GM12878 (cell line): ENCODE measurements at regions not wholly inside any gene's neighbourhood (a gene's known extent, or its start where the extent isn't known, plus 50 kb on each side); places are given as distances from the start of the nearest gene placed in this dataset.

Experiments
- ATAC-seq: fragments of 200-7000 bp; cut with Tn5 transposase; 3 replicates; pipeline ENCODE4 v1.9.1; 2020; ENCODE audit warnings: mild to moderate bottlenecking, moderate library complexity
- BruUV-seq: library from RNA; stranded (reverse); fragments of 400-500 nt; replicated peaks from 2 replicates; lab custom pipeline; 2021; lab: Mats Ljungman, UMichigan
- CTCF ChIA-PET: fragments of 300-600 bp; sonication (Branson Sonifier 250); formaldehyde crosslinking; extraction: SDS; loops from one replicate; lab custom pipeline; 2021; ENCODE audit warnings: inconsistent platforms; lab: Yijun Ruan, JAX
- POLR2A ChIA-PET: fragments of 350-600 bp; formaldehyde crosslinking; extraction: SDS; loops from one replicate; lab custom pipeline; 2021; ENCODE audit warnings: inconsistent platforms; lab: Charles Lee
- RAD21 ChIA-PET: fragments of 300-600 bp; sonication (Branson Sonifier 250); formaldehyde crosslinking; loops from one replicate; lab custom pipeline; 2023; ENCODE audit warnings: antibody characterized with exemption; ENCODE audit not compliant: unreplicated experiment; lab: Charles Lee
- SMC1A ChIA-PET: fragments of 300-600 bp; sonication (Branson Sonifier 250); formaldehyde crosslinking; loops from one replicate; lab custom pipeline; 2023; ENCODE audit not compliant: unreplicated experiment, uncharacterized antibody; lab: Charles Lee
- DNase-seq: peaks from one replicate; pipeline ENCODE4 v3.0.0-alpha.2; 2011; ENCODE audit warnings: low read depth, low spot score
- FAIRE-seq: peaks from 3 replicates; lab custom pipeline; 2011; peaks lifted over from hg19 to GRCh38; lab: Jason Lieb, UNC
- H2AFZ ChIP-seq: 2 replicates; pipeline ENCODE4 v1.6.0; 2011; ENCODE audit warnings: low read depth, low read length, control low read depth; ENCODE audit not compliant: control insufficient read depth
- H3K27ac ChIP-seq: 2 replicates; pipeline ENCODE4 v1.5.1; 2011; ENCODE audit warnings: control low read depth; ENCODE audit not compliant: control insufficient read depth, insufficient read depth
- H3K27me3 ChIP-seq, 2 experiments: replicated peaks in 1 of 2; 2 replicates each; pipeline versions ENCODE4 v1.6.0 to v1.6.1; 2011; ENCODE audit warnings: low read length in 1 of 2; ENCODE audit not compliant: control insufficient read depth in 2 of 2, insufficient read depth in 2 of 2
- H3K36me3 ChIP-seq, 2 experiments: 2 replicates each; pipeline ENCODE4 v1.5.1; 2011; ENCODE audit warnings: low read length in 1 of 2; ENCODE audit not compliant: control insufficient read depth in 2 of 2, insufficient read depth in 2 of 2
- H3K4me1 ChIP-seq: 2 replicates; pipeline ENCODE4 v1.6.1; 2011; ENCODE audit warnings: mild to moderate bottlenecking, low read length, moderate library complexity, mixed read lengths; ENCODE audit not compliant: control insufficient read depth, insufficient read depth
- H3K4me2 ChIP-seq: 2 replicates; pipeline ENCODE4 v1.6.0; 2011; ENCODE audit warnings: control low read depth; ENCODE audit not compliant: control insufficient read depth, insufficient read depth
- H3K4me3 ChIP-seq: fragments of 200-600 bp; sonication (generic); 2 replicates; pipeline ENCODE4 v1.5.1; 2016
- H3K79me2 ChIP-seq: 2 replicates; pipeline ENCODE4 v1.6.0; 2011; ENCODE audit warnings: low read length; ENCODE audit not compliant: control insufficient read depth, insufficient read depth
- H3K9ac ChIP-seq: 2 replicates; pipeline ENCODE4 v1.8.0; 2011; ENCODE audit warnings: low read length, control low read depth, mixed read lengths; ENCODE audit not compliant: control insufficient read depth, insufficient read depth
- H3K9me3 ChIP-seq: replicated peaks from 3 replicates; pipeline ENCODE4 v1.5.1; 2011; ENCODE audit warnings: mild to moderate bottlenecking, low read length; ENCODE audit not compliant: control insufficient read depth, insufficient read depth
- H4K20me1 ChIP-seq: 2 replicates; pipeline ENCODE4 v1.6.0; 2011; ENCODE audit not compliant: control insufficient read depth, insufficient read depth
- MTA3 ChIP-seq: IDR thresholded peaks from 2 replicates; pipeline ENCODE4 v1.6.1; 2012; ENCODE audit warnings: low read length, inconsistent platforms, borderline replicate concordance
- NFYB ChIP-seq: IDR thresholded peaks from 2 replicates; pipeline ENCODE4 v1.6.1; 2011; ENCODE audit warnings: low read depth, mild to moderate bottlenecking, low read length, improper control_type of control experiment, moderate library complexity; ENCODE audit not compliant: insufficient read depth
- PAX8 ChIP-seq: fragments of 450-650 bp; IDR thresholded peaks from 2 replicates; pipeline ENCODE4 v1.6.1; 2017; ENCODE audit warnings: mild to moderate bottlenecking, moderate library complexity
- SIX5 ChIP-seq: IDR thresholded peaks from 2 replicates; pipeline ENCODE4 v1.6.1; 2011; ENCODE audit warnings: mild to moderate bottlenecking, low read depth, low read length, moderate library complexity; ENCODE audit not compliant: severe bottlenecking
- SMAD5 ChIP-seq: IDR thresholded peaks from 2 replicates; pipeline ENCODE4 v1.6.1; 2016; ENCODE audit warnings: antibody characterized with exemption, low read depth
- SMC3 ChIP-seq: IDR thresholded peaks from 2 replicates; pipeline ENCODE4 v1.6.1; 2011; ENCODE audit warnings: low read length, improper control_type of control experiment, borderline replicate concordance
- SUZ12 ChIP-seq: fragments of 200-600 bp; sonication (generic); IDR thresholded peaks from one replicate; pipeline ENCODE4 v1.6.1; 2018; ENCODE audit warnings: antibody characterized with exemption, mild to moderate bottlenecking; ENCODE audit not compliant: unreplicated experiment
- TARDBP ChIP-seq: IDR thresholded peaks from 2 replicates; pipeline ENCODE4 v1.6.1; 2016; ENCODE audit warnings: borderline replicate concordance
- WGBS: methylation state at CpG from one replicate; pipeline ENCODE4 v1.1.6; 2016; ENCODE audit warnings: low lambda C conversion rate; ENCODE audit not compliant: insufficient replicate concordance, insufficient coverage; ENCODE audit errors: missing lambda C conversion rate; 5-methylcytosine and 5-hydroxymethylcytosine counted together
- in situ Hi-C: fragments of 300-500 bp; cut with MboI; formaldehyde crosslinking; loops from 9 replicates; pipeline ENCODE4 v1.14.3; 2018; ENCODE audit warnings: mixed read lengths
- intact Hi-C: fragments of 100-400 bp; cut with micrococcal nuclease; formaldehyde crosslinking; loops from one replicate; pipeline ENCODE4 v1.14.2; 2022; ENCODE audit not compliant: unreplicated experiment
- TF ChIP-seq, protein P1 (sequence below): IDR thresholded peaks from 2 replicates; pipeline ENCODE4 v1.6.1; 2012; ENCODE audit warnings: improper control_type of control experiment, low read depth, low read length; ENCODE audit not compliant: insufficient replicate concordance
- TF ChIP-seq, protein P2 (sequence below): fragments of 450-650 bp; IDR thresholded peaks from 2 replicates; pipeline ENCODE4 v1.6.1; 2016; ENCODE audit warnings: mild to moderate bottlenecking, moderate library complexity, borderline replicate concordance
- TF ChIP-seq, protein P3 (sequence below), 3 experiments: IDR thresholded peaks in 2 of 3; conservative IDR thresholded peaks in 1 of 3; 2 replicates each; pipeline ENCODE4 v1.5.1; 2011; ENCODE audit warnings: low read depth in 3 of 3, low read length in 3 of 3, mild to moderate bottlenecking in 3 of 3, control low read depth in 2 of 3, moderate library complexity in 2 of 3, inconsistent platforms in 1 of 3, mixed read lengths in 1 of 3; ENCODE audit not compliant: control insufficient read depth in 2 of 3, insufficient read depth in 1 of 3; ENCODE audit errors: extremely low read depth in 1 of 3
- TF ChIP-seq, protein P4 (sequence below): IDR thresholded peaks from 2 replicates; pipeline ENCODE4 v1.6.1; 2012; ENCODE audit warnings: low read depth, low read length, improper control_type of control experiment

DNA sequence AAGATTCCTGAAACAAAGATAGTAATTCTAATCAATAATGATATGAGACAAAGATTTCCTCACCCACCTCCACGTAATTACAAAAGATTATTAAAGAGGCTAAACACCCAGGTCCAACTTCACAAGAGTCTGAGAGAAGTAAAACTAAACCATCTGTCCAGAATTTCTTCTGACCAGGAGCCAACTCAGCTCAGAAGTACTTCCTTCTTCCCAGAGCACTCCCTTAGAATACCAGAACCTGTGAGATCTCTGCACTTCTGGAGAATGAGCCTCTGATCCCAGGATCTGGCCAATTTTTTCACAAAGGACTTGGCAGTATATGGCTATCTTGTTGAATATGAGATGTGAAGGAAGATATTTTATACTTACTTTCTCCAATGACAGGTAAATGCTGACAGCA, 120.6 kb upstream of the PALMD start:
- no TSS peak for BruUV-seq
- ChIA-PET RAD21 (no interaction called here), POLR2A (interaction anchor here (0.9 kb wide), 1 partner anchor 119 kb away, joined by 3 read pairs; no protein-coding TSS in a partner anchor), CTCF (interaction anchor here (1.5 kb wide), 1 partner anchor 44 kb away, joined by 5 read pairs; no protein-coding TSS in a partner anchor), SMC1A (no interaction called here)
- no peaks in the 10 kb centered on the region for H3K4me1 ChIP-seq
- FAIRE-seq (no peak), DNase-seq (no peak), ATAC-seq (no peak)
- H4K20me1 ChIP-seq: no peaks in the 10 kb centered on the region
- in situ Hi-C loops (no loop called here), intact Hi-C loops (no loop called here)
- H3K36me3 ChIP-seq: no peaks in the 10 kb centered on the region
- no peak overlapping the region for H3K4me3 ChIP-seq
- no peak overlapping the region for H3K4me2 ChIP-seq
- H3K79me2 ChIP-seq: no peaks in the 10 kb centered on the region
- H3K27ac ChIP-seq: no peak overlapping the region
- no peak overlapping the region for H3K9ac ChIP-seq
- H2AFZ ChIP-seq: no peak overlapping the region
- WGBS: 0% methylated on average over 1 of the region's 1 CpG
- no peaks in the 10 kb centered on the region for H3K9me3 ChIP-seq
- H3K27me3 ChIP-seq: no peaks in the 10 kb centered on the region
- TF ChIP-seq, protein P1, sequence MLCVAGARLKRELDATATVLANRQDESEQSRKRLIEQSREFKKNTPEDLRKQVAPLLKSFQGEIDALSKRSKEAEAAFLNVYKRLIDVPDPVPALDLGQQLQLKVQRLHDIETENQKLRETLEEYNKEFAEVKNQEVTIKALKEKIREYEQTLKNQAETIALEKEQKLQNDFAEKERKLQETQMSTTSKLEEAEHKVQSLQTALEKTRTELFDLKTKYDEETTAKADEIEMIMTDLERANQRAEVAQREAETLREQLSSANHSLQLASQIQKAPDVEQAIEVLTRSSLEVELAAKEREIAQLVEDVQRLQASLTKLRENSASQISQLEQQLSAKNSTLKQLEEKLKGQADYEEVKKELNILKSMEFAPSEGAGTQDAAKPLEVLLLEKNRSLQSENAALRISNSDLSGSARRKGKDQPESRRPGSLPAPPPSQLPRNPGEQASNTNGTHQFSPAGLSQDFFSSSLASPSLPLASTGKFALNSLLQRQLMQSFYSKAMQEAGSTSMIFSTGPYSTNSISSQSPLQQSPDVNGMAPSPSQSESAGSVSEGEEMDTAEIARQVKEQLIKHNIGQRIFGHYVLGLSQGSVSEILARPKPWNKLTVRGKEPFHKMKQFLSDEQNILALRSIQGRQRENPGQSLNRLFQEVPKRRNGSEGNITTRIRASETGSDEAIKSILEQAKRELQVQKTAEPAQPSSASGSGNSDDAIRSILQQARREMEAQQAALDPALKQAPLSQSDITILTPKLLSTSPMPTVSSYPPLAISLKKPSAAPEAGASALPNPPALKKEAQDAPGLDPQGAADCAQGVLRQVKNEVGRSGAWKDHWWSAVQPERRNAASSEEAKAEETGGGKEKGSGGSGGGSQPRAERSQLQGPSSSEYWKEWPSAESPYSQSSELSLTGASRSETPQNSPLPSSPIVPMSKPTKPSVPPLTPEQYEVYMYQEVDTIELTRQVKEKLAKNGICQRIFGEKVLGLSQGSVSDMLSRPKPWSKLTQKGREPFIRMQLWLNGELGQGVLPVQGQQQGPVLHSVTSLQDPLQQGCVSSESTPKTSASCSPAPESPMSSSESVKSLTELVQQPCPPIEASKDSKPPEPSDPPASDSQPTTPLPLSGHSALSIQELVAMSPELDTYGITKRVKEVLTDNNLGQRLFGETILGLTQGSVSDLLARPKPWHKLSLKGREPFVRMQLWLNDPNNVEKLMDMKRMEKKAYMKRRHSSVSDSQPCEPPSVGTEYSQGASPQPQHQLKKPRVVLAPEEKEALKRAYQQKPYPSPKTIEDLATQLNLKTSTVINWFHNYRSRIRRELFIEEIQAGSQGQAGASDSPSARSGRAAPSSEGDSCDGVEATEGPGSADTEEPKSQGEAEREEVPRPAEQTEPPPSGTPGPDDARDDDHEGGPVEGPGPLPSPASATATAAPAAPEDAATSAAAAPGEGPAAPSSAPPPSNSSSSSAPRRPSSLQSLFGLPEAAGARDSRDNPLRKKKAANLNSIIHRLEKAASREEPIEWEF: no peak
- TF ChIP-seq, protein P2, sequence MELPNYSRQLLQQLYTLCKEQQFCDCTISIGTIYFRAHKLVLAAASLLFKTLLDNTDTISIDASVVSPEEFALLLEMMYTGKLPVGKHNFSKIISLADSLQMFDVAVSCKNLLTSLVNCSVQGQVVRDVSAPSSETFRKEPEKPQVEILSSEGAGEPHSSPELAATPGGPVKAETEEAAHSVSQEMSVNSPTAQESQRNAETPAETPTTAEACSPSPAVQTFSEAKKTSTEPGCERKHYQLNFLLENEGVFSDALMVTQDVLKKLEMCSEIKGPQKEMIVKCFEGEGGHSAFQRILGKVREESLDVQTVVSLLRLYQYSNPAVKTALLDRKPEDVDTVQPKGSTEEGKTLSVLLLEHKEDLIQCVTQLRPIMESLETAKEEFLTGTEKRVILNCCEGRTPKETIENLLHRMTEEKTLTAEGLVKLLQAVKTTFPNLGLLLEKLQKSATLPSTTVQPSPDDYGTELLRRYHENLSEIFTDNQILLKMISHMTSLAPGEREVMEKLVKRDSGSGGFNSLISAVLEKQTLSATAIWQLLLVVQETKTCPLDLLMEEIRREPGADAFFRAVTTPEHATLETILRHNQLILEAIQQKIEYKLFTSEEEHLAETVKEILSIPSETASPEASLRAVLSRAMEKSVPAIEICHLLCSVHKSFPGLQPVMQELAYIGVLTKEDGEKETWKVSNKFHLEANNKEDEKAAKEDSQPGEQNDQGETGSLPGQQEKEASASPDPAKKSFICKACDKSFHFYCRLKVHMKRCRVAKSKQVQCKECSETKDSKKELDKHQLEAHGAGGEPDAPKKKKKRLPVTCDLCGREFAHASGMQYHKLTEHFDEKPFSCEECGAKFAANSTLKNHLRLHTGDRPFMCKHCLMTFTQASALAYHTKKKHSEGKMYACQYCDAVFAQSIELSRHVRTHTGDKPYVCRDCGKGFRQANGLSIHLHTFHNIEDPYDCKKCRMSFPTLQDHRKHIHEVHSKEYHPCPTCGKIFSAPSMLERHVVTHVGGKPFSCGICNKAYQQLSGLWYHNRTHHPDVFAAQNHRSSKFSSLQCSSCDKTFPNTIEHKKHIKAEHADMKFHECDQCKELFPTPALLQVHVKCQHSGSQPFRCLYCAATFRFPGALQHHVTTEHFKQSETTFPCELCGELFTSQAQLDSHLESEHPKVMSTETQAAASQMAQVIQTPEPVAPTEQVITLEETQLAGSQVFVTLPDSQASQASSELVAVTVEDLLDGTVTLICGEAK: no peak
- TF ChIP-seq SUZ12 (no peak), PAX8 (no peak), SMC3 (no peak), SMAD5 (no peak), TARDBP (no peak), MTA3 (no peak), SIX5 (no peak), NFYB (no peak)
- TF ChIP-seq, protein P3, sequence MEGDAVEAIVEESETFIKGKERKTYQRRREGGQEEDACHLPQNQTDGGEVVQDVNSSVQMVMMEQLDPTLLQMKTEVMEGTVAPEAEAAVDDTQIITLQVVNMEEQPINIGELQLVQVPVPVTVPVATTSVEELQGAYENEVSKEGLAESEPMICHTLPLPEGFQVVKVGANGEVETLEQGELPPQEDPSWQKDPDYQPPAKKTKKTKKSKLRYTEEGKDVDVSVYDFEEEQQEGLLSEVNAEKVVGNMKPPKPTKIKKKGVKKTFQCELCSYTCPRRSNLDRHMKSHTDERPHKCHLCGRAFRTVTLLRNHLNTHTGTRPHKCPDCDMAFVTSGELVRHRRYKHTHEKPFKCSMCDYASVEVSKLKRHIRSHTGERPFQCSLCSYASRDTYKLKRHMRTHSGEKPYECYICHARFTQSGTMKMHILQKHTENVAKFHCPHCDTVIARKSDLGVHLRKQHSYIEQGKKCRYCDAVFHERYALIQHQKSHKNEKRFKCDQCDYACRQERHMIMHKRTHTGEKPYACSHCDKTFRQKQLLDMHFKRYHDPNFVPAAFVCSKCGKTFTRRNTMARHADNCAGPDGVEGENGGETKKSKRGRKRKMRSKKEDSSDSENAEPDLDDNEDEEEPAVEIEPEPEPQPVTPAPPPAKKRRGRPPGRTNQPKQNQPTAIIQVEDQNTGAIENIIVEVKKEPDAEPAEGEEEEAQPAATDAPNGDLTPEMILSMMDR (IDR thresholded peaks at IDR 0.05 in 2 of 3, conservative IDR thresholded peaks at IDR 0.05 in 1 of 3; ENCODE audit: control insufficient read depth in 2 of 3, extremely low read depth in 1 of 3, insufficient read depth in 1 of 3, low read depth in 3 of 3, low read length in 3 of 3): no peak
- TF ChIP-seq, protein P4, sequence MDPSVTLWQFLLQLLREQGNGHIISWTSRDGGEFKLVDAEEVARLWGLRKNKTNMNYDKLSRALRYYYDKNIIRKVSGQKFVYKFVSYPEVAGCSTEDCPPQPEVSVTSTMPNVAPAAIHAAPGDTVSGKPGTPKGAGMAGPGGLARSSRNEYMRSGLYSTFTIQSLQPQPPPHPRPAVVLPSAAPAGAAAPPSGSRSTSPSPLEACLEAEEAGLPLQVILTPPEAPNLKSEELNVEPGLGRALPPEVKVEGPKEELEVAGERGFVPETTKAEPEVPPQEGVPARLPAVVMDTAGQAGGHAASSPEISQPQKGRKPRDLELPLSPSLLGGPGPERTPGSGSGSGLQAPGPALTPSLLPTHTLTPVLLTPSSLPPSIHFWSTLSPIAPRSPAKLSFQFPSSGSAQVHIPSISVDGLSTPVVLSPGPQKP: no peak
